ENCODE measurements at regions not wholly inside any gene's neighbourhood (a gene's known extent, or its start where the extent isn't known, plus 50 kb on each side); places are given as distances from the start of the nearest gene placed in this dataset.
"Not testable (repeated sequence)": the region's sequence is repeated elsewhere in the genome, so short reads cannot be mapped to it uniquely, and the experiment has no call there.

- no peak for DNase-seq (ENCODE audit: low read depth in 2 of 2)
Measured at GRCh38 chr7:152905949-152906348, 146.4 kb downstream of the ACTR3B start.

GRCh38 chr7:152907042-152907761, 147.7 kb downstream of the ACTR3B start:
- DNase-seq (ENCODE audit: low read depth in 2 of 2) = no peak

- no peak for DNase-seq (ENCODE audit: low read depth in 2 of 2)
Measured at GRCh38 chr7:152909280-152909679, 149.7 kb downstream of the ACTR3B start.

- DNase-seq (ENCODE audit: low read depth in 2 of 2) = no peak
Measured at GRCh38 chr7:152909683-152910544, 150.4 kb downstream of the ACTR3B start.

GRCh38 chr7:152910545-152911225, 151.1 kb downstream of the ACTR3B start:
- DNase-seq (ENCODE audit: low read depth in 2 of 2) = no peak

GRCh38 chr7:152911226-152911560, 151.6 kb downstream of the ACTR3B start:
- no peak for DNase-seq (ENCODE audit: low read depth in 2 of 2)

- DNase-seq (ENCODE audit: low read depth in 2 of 2) = no peak
Measured at GRCh38 chr7:152911922-152912321, 152.4 kb downstream of the ACTR3B start.

- DNase-seq (ENCODE audit: low read depth in 2 of 2) = no peak
Measured at GRCh38 chr7:152912511-152912910, 153.0 kb downstream of the ACTR3B start.

GRCh38 chr7:152913492-152913891, 153.9 kb downstream of the ACTR3B start:
- no peak for DNase-seq (ENCODE audit: low read depth in 2 of 2)

- no peak for DNase-seq (ENCODE audit: low read depth in 2 of 2)
Measured at GRCh38 chr7:152914014-152914844, 154.7 kb downstream of the ACTR3B start.

- DNase-seq (ENCODE audit: low read depth in 2 of 2) = not testable (repeated sequence)
Measured at GRCh38 chr7:152914845-152915102, 155.2 kb downstream of the ACTR3B start.

- DNase-seq (ENCODE audit: low read depth in 2 of 2) = no peak
Measured at GRCh38 chr7:152922318-152923081, 162.9 kb downstream of the ACTR3B start.

- DNase-seq (ENCODE audit: low read depth in 2 of 2) = no peak
Measured at GRCh38 chr7:152923711-152924110, 164.2 kb downstream of the ACTR3B start.

GRCh38 chr7:152924238-152924637, 164.7 kb downstream of the ACTR3B start:
- no peak for DNase-seq (ENCODE audit: low read depth in 2 of 2)

GRCh38 chr7:152924826-152925411, 165.4 kb downstream of the ACTR3B start:
- no peak for DNase-seq (ENCODE audit: low read depth in 2 of 2)

GRCh38 chr7:152925412-152926147, 166.0 kb downstream of the ACTR3B start:
- no peak for DNase-seq (ENCODE audit: low read depth in 2 of 2)

- no peak for DNase-seq (ENCODE audit: low read depth in 2 of 2)
Measured at GRCh38 chr7:152931633-152932032, 172.1 kb downstream of the ACTR3B start.

GRCh38 chr7:152937282-152937681, 177.7 kb downstream of the ACTR3B start:
- DNase-seq (ENCODE audit: low read depth in 2 of 2) = no peak

- not testable (repeated sequence) for DNase-seq (ENCODE audit: low read depth in 2 of 2)
Measured at GRCh38 chr7:152946616-152947015, 187.1 kb downstream of the ACTR3B start.

- DNase-seq (ENCODE audit: low read depth in 2 of 2) = no peak
Measured at GRCh38 chr7:152947686-152948085, 188.1 kb downstream of the ACTR3B start.
